ENCODE measurements at regions not wholly inside any gene's neighbourhood (a gene's known extent, or its start where the extent isn't known, plus 50 kb on each side); places are given as distances from the start of the nearest gene placed in this dataset.

- no peak for TF ChIP-seq CHD7 (IDR thresholded peaks at IDR 0.05; ENCODE audit: insufficient replicate concordance, low read length)
- TF ChIP-seq HDAC2 (IDR thresholded peaks at IDR 0.05; ENCODE audit: borderline replicate concordance in 1 of 2, low read depth in 2 of 2, low read length in 2 of 2): no peak
- TF ChIP-seq ATF3 (IDR thresholded peaks at IDR 0.05; ENCODE audit: insufficient read depth, low read depth, low read length): no peak
- no peak for TF ChIP-seq E2F6 (IDR thresholded peaks at IDR 0.05)
- no peak for TF ChIP-seq ATF2 (IDR thresholded peaks at IDR 0.05; ENCODE audit: low read length)
- no peak for TF ChIP-seq NRF1 (IDR thresholded peaks at IDR 0.05; ENCODE audit: low read depth, low read length)
Observed at GRCh38 chr13:60261432-60262351, 98.0 kb upstream of the DIAPH3 start (continued).
